ENCODE measurements at regions not wholly inside any gene's neighbourhood (a gene's known extent, or its start where the extent isn't known, plus 50 kb on each side); places are given as distances from the start of the nearest gene placed in this dataset.
"Not testable (repeated sequence)": the region's sequence is repeated elsewhere in the genome, so short reads cannot be mapped to it uniquely, and the experiment has no call there.

DNA sequence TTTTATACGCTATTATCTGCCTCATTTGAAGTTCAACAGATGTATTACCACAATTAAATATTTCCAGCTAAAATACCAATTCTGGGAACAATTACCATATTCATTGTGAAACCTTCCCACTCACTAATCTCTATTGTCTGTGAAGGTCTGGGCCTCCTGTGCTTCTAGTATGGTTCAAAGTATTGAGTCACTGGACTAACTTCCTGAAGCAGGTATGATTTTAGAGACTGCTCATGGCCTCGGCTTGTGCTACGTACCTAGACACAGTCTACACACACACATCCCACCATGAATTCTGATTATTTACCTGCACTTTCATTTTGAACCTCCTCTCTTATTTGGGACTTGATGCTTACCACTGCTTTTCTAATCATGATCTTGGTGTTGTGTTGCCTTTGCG lies 180.7 kb upstream of the EPHA4 start:
- no peak for FAIRE-seq

DNA sequence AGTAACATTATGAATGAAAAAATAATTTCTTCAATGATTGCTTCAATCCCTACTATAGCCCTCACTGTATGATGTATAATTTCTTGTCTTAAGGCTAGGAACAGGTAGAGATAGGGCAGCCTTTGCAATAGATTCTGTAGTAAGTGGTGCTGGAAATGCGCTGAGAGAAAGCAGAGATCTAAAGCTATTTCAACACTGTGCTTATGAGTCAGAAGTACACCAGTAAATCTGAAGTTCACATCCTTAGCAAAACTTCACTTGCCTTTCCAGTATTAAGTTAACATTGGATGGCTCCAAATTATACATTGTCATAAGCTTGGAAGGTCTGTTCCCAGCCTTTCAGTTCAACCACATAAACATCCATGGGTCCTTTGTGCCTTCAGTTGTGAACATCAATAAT lies 178.2 kb upstream of the EPHA4 start:
- no peak for FAIRE-seq

GRCh38 chr2:221747289-221747972 lies 175.3 kb upstream of the EPHA4 start:
- no peak for FAIRE-seq

DNA sequence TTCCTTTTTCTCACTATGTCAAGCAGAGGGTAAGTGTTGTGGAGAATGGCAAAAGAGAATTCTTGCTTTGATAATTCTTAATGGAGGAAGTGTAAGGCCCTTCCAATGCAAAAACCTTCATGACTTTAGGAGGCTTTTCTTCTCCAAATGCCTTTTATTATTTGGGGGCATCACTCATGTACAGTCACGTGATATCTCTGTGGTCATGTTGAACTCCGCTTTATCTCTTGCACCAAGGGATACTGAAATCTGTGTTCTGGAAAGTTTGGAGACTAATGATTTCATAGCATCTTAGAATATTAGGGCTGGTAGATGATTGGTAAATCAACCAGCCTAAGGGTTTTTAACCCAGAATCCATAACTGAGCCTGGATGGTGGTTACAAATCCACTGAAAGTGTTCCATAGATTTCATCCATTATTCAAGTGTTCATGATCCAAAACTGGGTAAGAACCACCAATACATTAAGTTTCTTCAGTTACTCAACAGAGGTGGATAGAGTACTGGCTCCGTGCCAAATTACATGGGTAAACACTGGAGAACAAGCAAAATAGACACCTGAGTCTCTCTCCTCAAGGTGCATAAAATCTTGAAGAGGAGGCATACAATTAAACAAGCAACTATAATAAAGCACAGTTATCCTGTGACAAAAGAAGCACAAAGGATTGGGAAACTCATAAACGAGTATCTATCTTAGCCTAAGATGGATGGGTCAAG lies 169.6 kb upstream of the EPHA4 start:
- no peak for FAIRE-seq

- no peak for FAIRE-seq
Observed at GRCh38 chr2:221731432-221732145, 159.5 kb upstream of the EPHA4 start.

- no peak for FAIRE-seq
Observed at GRCh38 chr2:221726894-221727513, 154.9 kb upstream of the EPHA4 start.

DNA sequence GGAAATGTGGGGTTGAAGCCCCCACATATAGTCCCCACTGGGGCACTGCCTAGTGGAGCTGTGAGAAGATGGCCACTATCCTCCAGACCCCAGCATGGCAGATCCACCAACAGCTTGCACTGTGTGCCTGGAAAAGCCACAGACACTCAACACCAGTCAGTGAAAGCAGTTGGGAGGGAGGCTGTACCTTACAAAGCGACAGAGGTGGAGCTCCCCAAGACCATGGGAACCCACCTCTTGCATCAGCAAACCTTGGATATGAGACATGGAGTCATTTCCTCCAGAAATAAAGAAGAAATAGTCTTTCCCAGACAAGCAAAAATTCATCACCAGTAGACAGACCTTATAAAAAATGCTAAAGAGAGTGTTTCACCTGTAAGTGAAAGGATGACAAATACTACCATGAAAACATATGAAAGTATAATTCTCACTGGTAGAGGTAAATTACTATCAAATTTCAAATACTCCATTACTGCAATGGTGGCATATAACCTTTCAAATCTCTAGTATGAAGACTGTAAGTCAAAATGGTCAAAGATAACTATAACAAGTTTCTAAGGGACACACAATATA lies 152.6 kb upstream of the EPHA4 start:
- FAIRE-seq, result no peak

- FAIRE-seq, result not testable (repeated sequence)
Observed at GRCh38 chr2:221724117-221724516, 152.0 kb upstream of the EPHA4 start.

DNA sequence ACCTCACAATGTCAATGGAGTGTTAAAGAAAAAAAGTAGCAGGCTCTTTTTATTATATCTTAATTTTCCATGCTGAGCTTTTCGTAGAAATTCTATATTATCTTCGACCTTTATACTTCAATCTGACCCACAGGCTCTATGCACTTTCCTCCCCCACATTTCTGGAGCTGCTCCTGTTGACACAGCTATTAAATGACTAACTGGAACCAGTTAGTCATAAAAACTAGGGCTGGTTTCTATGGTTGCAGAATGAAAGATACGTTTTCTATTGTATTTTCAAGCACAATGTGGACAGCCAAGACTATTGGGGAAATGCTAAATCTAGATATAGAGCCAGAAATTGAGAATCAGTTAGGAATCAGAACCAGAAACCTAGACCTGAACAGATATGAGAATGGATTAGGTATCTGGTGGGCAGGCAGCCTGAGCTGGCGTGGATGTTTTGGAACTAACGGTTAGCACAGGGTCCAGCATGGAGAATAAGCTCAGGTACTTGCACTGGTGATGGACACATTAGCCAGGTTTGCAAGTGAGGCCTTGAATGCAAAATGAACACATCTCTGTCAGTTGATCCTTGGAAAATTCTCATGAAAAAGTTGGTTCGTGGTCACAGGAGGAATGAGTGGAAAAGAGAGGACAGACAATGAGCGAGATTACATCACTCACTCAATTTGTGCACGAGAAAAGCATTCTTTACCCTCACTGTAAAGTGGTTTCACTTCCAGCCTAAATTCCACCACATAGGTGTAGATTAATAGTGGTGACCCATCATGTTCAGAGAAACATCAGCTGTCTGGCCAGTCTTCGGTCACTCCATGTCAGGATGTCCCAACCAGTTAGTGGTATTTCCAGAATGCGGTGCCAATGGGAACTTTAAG lies 144.6 kb upstream of the EPHA4 start:
- FAIRE-seq, result no peak

GRCh38 chr2:221715523-221716247 lies 143.6 kb upstream of the EPHA4 start:
- FAIRE-seq, result no peak

- no peak for FAIRE-seq
Observed at GRCh38 chr2:221710744-221711143, 138.6 kb upstream of the EPHA4 start.

DNA sequence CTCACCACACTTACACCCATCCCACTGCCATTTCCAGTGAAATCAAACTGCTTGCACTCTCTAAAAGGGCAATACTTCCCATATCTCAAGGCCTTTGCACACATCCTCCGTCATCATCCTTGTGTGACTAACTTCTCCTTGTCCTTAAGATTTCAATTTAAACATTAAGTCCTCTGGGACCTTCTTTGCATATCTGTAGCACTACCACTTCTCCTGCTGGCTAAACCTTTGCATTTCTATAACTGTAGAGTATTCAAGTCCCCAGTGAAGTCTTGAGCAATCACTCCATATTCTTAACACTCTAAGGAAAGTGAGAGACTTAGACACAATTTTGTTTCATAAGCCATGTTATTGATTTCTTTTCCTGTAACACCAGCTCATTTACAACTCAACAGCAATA lies 136.8 kb upstream of the EPHA4 start:
- no peak for FAIRE-seq

DNA sequence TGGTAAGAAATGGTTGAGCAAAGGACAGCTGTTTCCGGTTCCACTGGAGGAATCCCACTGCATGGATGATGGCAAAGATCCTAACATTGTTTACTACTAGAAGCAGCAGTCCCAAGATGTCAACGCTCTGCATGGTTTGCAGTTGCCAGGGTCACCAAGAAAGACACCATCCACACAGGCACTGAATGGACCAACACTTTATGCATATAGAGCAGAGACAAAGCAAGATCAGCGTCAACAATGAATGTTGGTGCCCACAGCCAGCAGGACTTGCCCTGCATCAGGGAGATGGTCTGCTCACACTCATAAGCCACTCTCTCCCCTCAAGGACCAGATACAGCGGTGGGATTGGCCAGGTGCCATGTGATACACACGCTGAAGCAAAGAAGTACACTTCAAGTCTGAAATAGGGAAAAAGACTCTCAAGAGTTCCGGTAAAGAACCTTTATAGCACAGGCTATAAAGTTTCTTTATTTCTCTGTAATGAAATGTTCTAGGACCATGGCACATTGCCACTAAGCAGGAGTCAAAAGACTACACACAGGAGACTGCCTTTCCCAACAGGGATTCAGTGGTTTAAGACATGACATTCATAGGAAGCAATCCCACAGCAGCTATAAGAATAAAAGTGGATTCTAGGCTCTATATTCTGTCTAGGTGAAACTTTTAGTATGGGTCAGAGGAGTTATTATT lies 133.2 kb upstream of the EPHA4 start:
- no peak for FAIRE-seq

- no peak for FAIRE-seq
Observed at GRCh38 chr2:221704442-221704841, 132.3 kb upstream of the EPHA4 start.

DNA sequence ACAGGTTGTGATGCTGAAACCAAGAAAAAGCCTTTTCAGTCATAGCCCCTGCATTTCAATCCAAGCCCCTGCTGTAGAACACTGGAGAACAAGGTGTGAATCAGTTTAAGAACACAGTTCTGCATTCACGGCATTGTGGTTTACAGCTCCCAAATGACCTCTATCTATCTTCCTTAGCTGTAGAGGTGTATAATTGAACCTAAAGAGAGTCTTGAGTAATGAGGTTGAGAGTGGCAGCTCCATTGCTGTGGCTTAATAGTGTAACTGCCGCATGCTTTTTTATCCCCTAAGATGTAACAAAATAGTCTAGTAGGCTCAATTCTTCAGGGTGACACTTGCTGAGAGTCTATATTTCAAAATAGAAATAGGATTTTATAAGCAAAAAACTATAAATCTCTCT lies 121.3 kb upstream of the EPHA4 start:
- FAIRE-seq, result no peak

- FAIRE-seq, result no peak
Observed at GRCh38 chr2:221691571-221691970, 119.5 kb upstream of the EPHA4 start.

DNA sequence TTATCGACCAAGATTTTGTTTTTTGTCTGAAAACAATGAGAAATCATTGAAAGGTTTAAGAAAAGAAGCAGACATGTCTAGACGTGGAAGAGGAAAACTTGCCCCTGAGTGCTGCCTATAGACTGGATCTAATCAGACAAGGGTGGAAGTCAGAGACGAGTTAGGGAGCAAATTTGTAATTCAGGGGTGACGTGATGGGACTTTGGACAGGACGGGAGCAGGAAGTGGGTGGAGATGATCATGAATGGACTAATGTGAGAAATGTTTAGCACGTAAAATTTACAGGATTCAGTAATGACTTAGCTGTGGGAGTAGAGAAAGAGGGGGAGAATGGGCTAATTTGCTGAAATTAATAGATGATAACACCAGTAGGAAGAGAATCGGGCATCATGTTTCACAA lies 117.0 kb upstream of the EPHA4 start:
- no peak for FAIRE-seq

DNA sequence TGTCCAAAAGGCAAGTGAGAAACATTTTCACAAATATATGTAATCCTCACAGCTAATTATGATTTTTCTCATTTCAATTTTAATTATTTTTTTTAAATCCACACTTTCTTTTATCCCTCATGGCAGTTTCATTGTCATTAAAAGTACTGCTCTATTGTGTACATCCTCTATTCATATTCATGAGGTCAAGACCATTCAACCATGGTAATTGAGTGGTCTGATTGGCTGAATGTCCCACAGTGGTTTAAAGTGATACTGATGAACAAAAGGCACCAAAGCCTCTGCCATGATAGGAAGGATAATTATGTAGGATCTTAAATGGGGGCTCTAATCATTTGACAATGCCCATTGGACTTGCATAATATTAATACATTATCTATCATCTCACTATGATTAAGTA lies 108.4 kb upstream of the EPHA4 start:
- no peak for FAIRE-seq

DNA sequence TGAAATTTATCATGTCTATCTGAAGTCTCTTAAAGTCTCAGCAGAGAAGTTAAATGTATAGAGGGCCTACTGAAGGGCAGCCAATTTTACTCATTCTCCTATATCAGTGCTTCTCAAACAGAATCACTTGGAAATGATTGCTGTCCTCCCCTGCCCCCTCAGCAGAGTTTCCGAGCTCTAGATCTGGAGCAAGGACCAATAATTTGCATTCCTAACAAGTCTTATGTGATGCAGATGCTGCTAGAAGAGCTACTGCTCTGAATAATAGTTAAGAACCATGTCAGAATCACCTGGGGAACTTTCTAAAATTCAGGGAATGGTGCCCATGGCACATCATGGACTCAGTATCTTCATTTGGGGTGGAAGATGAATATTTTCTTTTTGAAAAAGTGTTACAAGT lies 105.6 kb upstream of the EPHA4 start:
- FAIRE-seq, result no peak

DNA sequence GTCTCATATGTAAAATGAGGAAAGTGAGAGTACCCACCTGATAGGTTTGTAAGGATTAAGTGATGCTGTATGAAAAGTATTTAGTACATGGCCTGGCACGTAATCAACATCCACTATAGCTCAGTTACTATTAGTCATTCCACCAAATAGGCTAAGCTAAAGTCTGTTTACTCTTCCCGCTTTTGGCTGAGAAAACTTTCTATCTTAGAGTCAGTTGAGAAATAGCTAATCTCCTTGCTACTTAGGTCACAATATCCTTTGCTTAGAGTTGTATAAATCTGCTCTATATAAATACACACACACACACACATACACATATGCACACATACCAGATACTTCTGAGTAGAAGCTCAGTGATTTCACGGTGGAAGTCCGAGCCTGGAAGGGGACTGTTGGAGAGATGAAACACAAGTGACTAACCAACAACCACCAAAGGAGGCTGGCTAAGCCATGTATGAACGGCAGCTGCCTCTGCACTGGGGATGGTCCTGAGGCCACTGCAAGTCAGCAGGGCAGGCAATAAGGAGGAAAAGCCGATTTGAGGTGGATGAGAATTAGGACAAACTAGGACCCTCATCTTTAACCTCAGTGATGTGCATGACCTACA lies 104.6 kb upstream of the EPHA4 start:
- no peak for FAIRE-seq

Data from endometrium (tissue), 2 donors.